HepG2 (cell line): ENCODE measurements at regions not wholly inside any gene's neighbourhood (a gene's known extent, or its start where the extent isn't known, plus 50 kb on each side); places are given as distances from the start of the nearest gene placed in this dataset.

ENCODE experiments used
- ADNP ChIP-seq: sonication (generic); formaldehyde crosslinking; IDR thresholded peaks from 2 replicates; pipeline ENCODE4 v1.4.0; 2020; ENCODE audit warnings: missing genetic modification reagents
- CHCHD3 ChIP-seq: sonication (generic); formaldehyde crosslinking; IDR thresholded peaks from 2 replicates; pipeline ENCODE4 v1.8.0; 2022; ENCODE audit warnings: mild to moderate bottlenecking, missing genetic modification reagents, moderate library complexity
- FOXM1 ChIP-seq: sonication (generic); formaldehyde crosslinking; IDR thresholded peaks from 2 replicates; pipeline ENCODE4 v1.5.0; 2020; ENCODE audit warnings: missing genetic modification reagents
- HNRNPL ChIP-seq: fragments of 200-400 bp; formaldehyde crosslinking; IDR thresholded peaks from 2 replicates; pipeline ENCODE4 v1.6.1; 2017; ENCODE audit warnings: mild to moderate bottlenecking, low read depth, low read length
- KLF6 ChIP-seq: IDR thresholded peaks from 2 replicates; pipeline ENCODE4 v1.8.0; 2016; ENCODE audit warnings: missing biosample characterization, missing genetic modification reagents
- MZF1 ChIP-seq: sonication (generic); formaldehyde crosslinking; IDR thresholded peaks from 2 replicates; pipeline ENCODE4 v1.8.1; 2023; ENCODE audit warnings: mild to moderate bottlenecking, missing genetic modification reagents, borderline replicate concordance
- PAF1 ChIP-seq: IDR thresholded peaks from 2 replicates; pipeline ENCODE4 v1.6.1; 2016; ENCODE audit warnings: missing genetic modification reagents, missing compliant biosample characterization
- SP140L ChIP-seq: sonication (generic); formaldehyde crosslinking; IDR thresholded peaks from 2 replicates; pipeline ENCODE4 v1.4.0; 2020; ENCODE audit warnings: missing genetic modification reagents, borderline replicate concordance
- ZBTB42 ChIP-seq: sonication (generic); formaldehyde crosslinking; IDR thresholded peaks from 2 replicates; pipeline ENCODE4 v1.5.0; 2020; ENCODE audit warnings: mild to moderate bottlenecking, missing genetic modification reagents
- ZBTB7A ChIP-seq: sonication (generic); formaldehyde crosslinking; IDR thresholded peaks from 2 replicates; pipeline ENCODE4 v1.8.0; 2022; ENCODE audit warnings: mild to moderate bottlenecking, missing genetic modification reagents
- ZNF24 ChIP-seq: fragments of 450-650 bp; IDR thresholded peaks from 2 replicates; pipeline ENCODE4 v1.6.1; 2017; ENCODE audit warnings: antibody characterized with exemption, mild to moderate bottlenecking
- TF ChIP-seq, protein P1 (sequence below): sonication (generic); formaldehyde crosslinking; IDR thresholded peaks from 2 replicates; pipeline ENCODE4 v1.5.0; 2020; ENCODE audit warnings: mild to moderate bottlenecking, missing genetic modification reagents, moderate library complexity

- TF ChIP-seq SP140L (CRISPR knock-in tag) (no peak), KLF6 (CRISPR knock-in tag) (no peak), PAF1 (CRISPR knock-in tag) (no peak), HNRNPL (no peak), ZBTB7A (CRISPR knock-in tag) (no peak), MZF1 (CRISPR knock-in tag) (no peak), ADNP (CRISPR knock-in tag) (no peak), CHCHD3 (CRISPR knock-in tag) (no peak), FOXM1 (CRISPR knock-in tag) (no peak), ZNF24 (no peak), ZBTB42 (no peak)
- TF ChIP-seq, protein P1, sequence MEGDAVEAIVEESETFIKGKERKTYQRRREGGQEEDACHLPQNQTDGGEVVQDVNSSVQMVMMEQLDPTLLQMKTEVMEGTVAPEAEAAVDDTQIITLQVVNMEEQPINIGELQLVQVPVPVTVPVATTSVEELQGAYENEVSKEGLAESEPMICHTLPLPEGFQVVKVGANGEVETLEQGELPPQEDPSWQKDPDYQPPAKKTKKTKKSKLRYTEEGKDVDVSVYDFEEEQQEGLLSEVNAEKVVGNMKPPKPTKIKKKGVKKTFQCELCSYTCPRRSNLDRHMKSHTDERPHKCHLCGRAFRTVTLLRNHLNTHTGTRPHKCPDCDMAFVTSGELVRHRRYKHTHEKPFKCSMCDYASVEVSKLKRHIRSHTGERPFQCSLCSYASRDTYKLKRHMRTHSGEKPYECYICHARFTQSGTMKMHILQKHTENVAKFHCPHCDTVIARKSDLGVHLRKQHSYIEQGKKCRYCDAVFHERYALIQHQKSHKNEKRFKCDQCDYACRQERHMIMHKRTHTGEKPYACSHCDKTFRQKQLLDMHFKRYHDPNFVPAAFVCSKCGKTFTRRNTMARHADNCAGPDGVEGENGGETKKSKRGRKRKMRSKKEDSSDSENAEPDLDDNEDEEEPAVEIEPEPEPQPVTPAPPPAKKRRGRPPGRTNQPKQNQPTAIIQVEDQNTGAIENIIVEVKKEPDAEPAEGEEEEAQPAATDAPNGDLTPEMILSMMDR (CRISPR knock-in tag), result no peak
Observed at GRCh38 chr1:2881556-2881955, 80.1 kb upstream of the TTC34 start.
